ENCODE measurements at regions not wholly inside any gene's neighbourhood (a gene's known extent, or its start where the extent isn't known, plus 50 kb on each side); places are given as distances from the start of the nearest gene placed in this dataset.
"Not testable (repeated sequence)": the region's sequence is repeated elsewhere in the genome, so short reads cannot be mapped to it uniquely, and the experiment has no call there.

GRCh38 chr20:53736757-53737395, 143.2 kb upstream of the ZNF217 start:
- no peak for TF ChIP-seq ZNF274 (IDR thresholded peaks at IDR 0.05; ENCODE audit: low read depth, low read length)
- peak overlapping the region; percentile 68; the same call in 1 of the 2 replicates for H3K4me3 ChIP-seq (ENCODE audit: low read length)

- no peak for TF ChIP-seq ZNF274 (IDR thresholded peaks at IDR 0.05; ENCODE audit: low read depth, low read length)
- no peak overlapping the region; the same call in 1 of the 2 replicates for H3K4me3 ChIP-seq (ENCODE audit: low read length)
These were observed 142.6 kb upstream of the ZNF217 start for GRCh38 chr20:53736122-53736756.

GRCh38 chr20:53735536-53736050, 142.0 kb upstream of the ZNF217 start:
- TF ChIP-seq ZNF274 (IDR thresholded peaks at IDR 0.05; ENCODE audit: low read depth, low read length), result no peak
- no peak overlapping the region for H3K4me3 ChIP-seq (ENCODE audit: low read length)

- TF ChIP-seq ZNF274 (IDR thresholded peaks at IDR 0.05; ENCODE audit: low read depth, low read length), result no peak
- no peak overlapping the region for H3K4me3 ChIP-seq (ENCODE audit: low read length)
These were observed 140.5 kb upstream of the ZNF217 start for GRCh38 chr20:53734006-53734688.

GRCh38 chr20:53731595-53731994, 138.0 kb upstream of the ZNF217 start:
- no peak overlapping the region for H3K4me3 ChIP-seq (ENCODE audit: low read length)
- no peak for TF ChIP-seq ZNF274 (IDR thresholded peaks at IDR 0.05; ENCODE audit: low read depth, low read length)

- no peak overlapping the region for H3K4me3 ChIP-seq (ENCODE audit: low read length)
- no peak for TF ChIP-seq ZNF274 (IDR thresholded peaks at IDR 0.05; ENCODE audit: low read depth, low read length)
These were observed 134.7 kb upstream of the ZNF217 start for GRCh38 chr20:53728359-53728758.

- H3K4me3 ChIP-seq (ENCODE audit: low read length), result not testable (repeated sequence)
These were observed 133.6 kb upstream of the ZNF217 start for GRCh38 chr20:53727239-53727638.

- TF ChIP-seq ZNF274 (IDR thresholded peaks at IDR 0.05; ENCODE audit: low read depth, low read length), result no peak
- H3K4me3 ChIP-seq (ENCODE audit: low read length), result no peak overlapping the region
These were observed 131.9 kb upstream of the ZNF217 start for GRCh38 chr20:53725575-53725970.

GRCh38 chr20:53723621-53724020, 130.0 kb upstream of the ZNF217 start:
- no peak overlapping the region for H3K4me3 ChIP-seq (ENCODE audit: low read length)
- no peak for TF ChIP-seq ZNF274 (IDR thresholded peaks at IDR 0.05; ENCODE audit: low read depth, low read length)

GRCh38 chr20:53723045-53723444, 129.4 kb upstream of the ZNF217 start:
- TF ChIP-seq ZNF274 (IDR thresholded peaks at IDR 0.05; ENCODE audit: low read depth, low read length), result no peak
- no peak overlapping the region for H3K4me3 ChIP-seq (ENCODE audit: low read length)

GRCh38 chr20:53722515-53723036, 128.9 kb upstream of the ZNF217 start:
- no peak overlapping the region for H3K4me3 ChIP-seq (ENCODE audit: low read length)
- TF ChIP-seq ZNF274 (IDR thresholded peaks at IDR 0.05; ENCODE audit: low read depth, low read length), result no peak

GRCh38 chr20:53721445-53721963, 127.9 kb upstream of the ZNF217 start:
- not testable (repeated sequence) for H3K4me3 ChIP-seq (ENCODE audit: low read length)

GRCh38 chr20:53719171-53719803, 125.6 kb upstream of the ZNF217 start:
- H3K4me3 ChIP-seq (ENCODE audit: low read length), result not testable (repeated sequence)
